A549 (cell line): ENCODE measurements at regions not wholly inside any gene's neighbourhood (a gene's known extent, or its start where the extent isn't known, plus 50 kb on each side); places are given as distances from the start of the nearest gene placed in this dataset.
A peak's percentile ranks its signal among the peaks of the same experiment; 100 is the strongest.

ENCODE experiments used
- ATAC-seq, 2 experiments: fragments of 200-7000 bp in 1 of 2; fragments of >200 bp in 1 of 2; cut with Nextera tagmentation in 1 of 2; cut with Tn5 transposase in 1 of 2; 3 replicates each; pipeline versions ENCODE4 v1.8.0 to v1.9.1; 2018 to 2020; ENCODE audit warnings: mild to moderate bottlenecking in 1 of 2, moderate library complexity in 1 of 2
- CTCF ChIA-PET: fragments of 300-600 bp; sonication (Branson Sonifier 250); formaldehyde crosslinking; extraction: SDS; loops from one replicate; lab custom pipeline; 2021; ENCODE audit warnings: antibody characterized with exemption, inconsistent platforms; lab: Yijun Ruan, JAX
- POLR2A ChIA-PET: fragments of 350-600 bp; formaldehyde crosslinking; extraction: SDS; loops from one replicate; lab custom pipeline; 2021; ENCODE audit warnings: antibody characterized with exemption, inconsistent platforms; lab: Yijun Ruan, JAX
- DNase-seq, 2 experiments: peaks; one replicate each; pipeline versions ENCODE4 v3.0.0 to v3.0.0-alpha.2; 2011 to 2016; ENCODE audit warnings: low read depth in 1 of 2, low spot score in 1 of 2
- FAIRE-seq: peaks from 2 replicates; lab custom pipeline; 2011; peaks lifted over from hg19 to GRCh38; lab: Jason Lieb, UNC
- H3K27ac ChIP-seq, 2 experiments: fragments of >200 bp; sonication (Bioruptor Twin); formaldehyde crosslinking; 3 replicates each; pipeline ENCODE4 v1.5.1; 2016 to 2017
- H3K4me1 ChIP-seq: fragments of >200 bp; sonication (Bioruptor Twin); formaldehyde crosslinking; 3 replicates; pipeline ENCODE4 v1.6.1; 2016
- H3K4me2 ChIP-seq: fragments of >200 bp; sonication (Bioruptor Twin); formaldehyde crosslinking; 3 replicates; pipeline ENCODE4 v1.6.1; 2016
- H3K4me3 ChIP-seq: fragments of >200 bp; sonication (Bioruptor Twin); formaldehyde crosslinking; 3 replicates; pipeline ENCODE4 v1.5.1; 2016
- H3K9me3 ChIP-seq: fragments of >200 bp; sonication (Bioruptor Twin); formaldehyde crosslinking; 3 replicates; pipeline ENCODE4 v1.6.1; 2016
- ATOH8 ChIP-seq: fragments of 250-450 bp; sonication (Bioruptor Pico); IDR thresholded peaks from 2 replicates; pipeline ENCODE4 v1.5.0; 2020; ENCODE audit warnings: low read depth, mild to moderate bottlenecking, moderate library complexity
- BCL3 ChIP-seq: fragments of >200 bp; sonication (Bioruptor Twin); formaldehyde crosslinking; IDR thresholded peaks from 3 replicates; pipeline ENCODE4 v1.6.1; 2016
- CEBPB ChIP-seq, 2 experiments: fragments of >200 bp in 1 of 2; sonication (Bioruptor Twin) in 1 of 2; formaldehyde crosslinking in 1 of 2; IDR thresholded peaks; 2 replicates each; pipeline ENCODE4 v1.6.1; 2012 to 2016
- CHD2 ChIP-seq: fragments of 150-350 bp; IDR thresholded peaks from 2 replicates; pipeline ENCODE4 v1.6.1; 2014; ENCODE audit warnings: low read length; ENCODE audit not compliant: partially characterized antibody
- CHD4 ChIP-seq: fragments of 200-600 bp; sonication (generic); IDR thresholded peaks from 2 replicates; pipeline ENCODE4 v1.6.1; 2016; ENCODE audit warnings: antibody characterized with exemption, mild to moderate bottlenecking, borderline replicate concordance
- CTCF ChIP-seq: fragments of >200 bp; sonication (Bioruptor Twin); formaldehyde crosslinking; IDR thresholded peaks from 3 replicates; pipeline ENCODE4 v1.5.1; 2016
- EHF ChIP-seq: fragments of 250-450 bp; sonication (Bioruptor Pico); IDR thresholded peaks from 2 replicates; pipeline ENCODE4 v1.5.0; 2020; ENCODE audit warnings: mild to moderate bottlenecking
- EHMT2 ChIP-seq: fragments of 200-600 bp; sonication (generic); IDR thresholded peaks from 2 replicates; pipeline ENCODE4 v1.6.1; 2016; ENCODE audit warnings: antibody characterized with exemption, low read depth, mild to moderate bottlenecking, moderate library complexity
- ELK1 ChIP-seq: fragments of 150-350 bp; IDR thresholded peaks from 2 replicates; pipeline ENCODE4 v1.6.1; 2014; ENCODE audit warnings: low read depth, mild to moderate bottlenecking, low read length
- ESRRA ChIP-seq: fragments of 150-350 bp; IDR thresholded peaks from 2 replicates; pipeline ENCODE4 v1.6.1; 2014; ENCODE audit warnings: mild to moderate bottlenecking, low read length, borderline replicate concordance
- GATA3 ChIP-seq: IDR thresholded peaks from 2 replicates; pipeline ENCODE4 v1.6.1; 2012; ENCODE audit warnings: borderline replicate concordance
- HEYL ChIP-seq: fragments of 250-450 bp; sonication (Bioruptor Pico); IDR thresholded peaks from 2 replicates; pipeline ENCODE4 v1.8.0; 2021; ENCODE audit warnings: mild to moderate bottlenecking, moderate library complexity
- HOXB5 ChIP-seq: fragments of 250-450 bp; sonication (Bioruptor Pico); IDR thresholded peaks from 2 replicates; pipeline ENCODE4 v1.5.0; 2020; ENCODE audit warnings: mild to moderate bottlenecking, moderate library complexity
- KDM1A ChIP-seq: fragments of 200-600 bp; sonication (generic); IDR thresholded peaks from 2 replicates; pipeline ENCODE4 v1.6.1; 2016; ENCODE audit warnings: low read depth, mild to moderate bottlenecking
- KDM5A ChIP-seq: fragments of 200-600 bp; sonication (generic); IDR thresholded peaks from 2 replicates; pipeline ENCODE4 v1.6.1; 2016; ENCODE audit warnings: antibody characterized with exemption, mild to moderate bottlenecking
- MAFK ChIP-seq: fragments of 450-650 bp; IDR thresholded peaks from 2 replicates; pipeline ENCODE4 v1.6.1; 2014; ENCODE audit not compliant: partially characterized antibody
- MAZ ChIP-seq: fragments of 150-350 bp; IDR thresholded peaks from 2 replicates; pipeline ENCODE4 v1.6.1; 2014; ENCODE audit warnings: antibody characterized with exemption, low read depth, low read length, borderline replicate concordance
- MYC ChIP-seq: IDR thresholded peaks from 2 replicates; pipeline ENCODE4 v1.6.1; 2012; ENCODE audit warnings: mild to moderate bottlenecking, inconsistent platforms, low read length, improper control_type of control experiment, borderline replicate concordance
- PHF8 ChIP-seq: fragments of 200-600 bp; sonication (generic); IDR thresholded peaks from 2 replicates; pipeline ENCODE4 v1.6.1; 2016; ENCODE audit warnings: low read depth, mild to moderate bottlenecking, antibody characterized with exemption, moderate library complexity, borderline replicate concordance
- POLR2A ChIP-seq: IDR thresholded peaks from 2 replicates; pipeline ENCODE4 v1.6.1; 2012; ENCODE audit warnings: mild to moderate bottlenecking, low read length
- POLR2AphosphoS2 ChIP-seq: conservative IDR thresholded peaks from 2 replicates; pipeline ENCODE4 v1.6.1; 2012; ENCODE audit warnings: low read length, improper control_type of control experiment, inconsistent platforms
- RAD21 ChIP-seq, 2 experiments: fragments of >200 bp in 1 of 2; sonication (Bioruptor Twin) in 1 of 2; formaldehyde crosslinking in 1 of 2; IDR thresholded peaks in 1 of 2; conservative IDR thresholded peaks in 1 of 2; 2 replicates in 1 of 2; 3 replicates in 1 of 2; pipeline ENCODE4 v1.6.1; 2012 to 2018; ENCODE audit warnings: inconsistent platforms in 1 of 2
- RCOR1 ChIP-seq: fragments of 150-350 bp; IDR thresholded peaks from 2 replicates; pipeline ENCODE4 v1.6.1; 2014; ENCODE audit warnings: antibody characterized with exemption, low read length, low read depth
- SMC3 ChIP-seq: fragments of >200 bp; sonication (Bioruptor Twin); formaldehyde crosslinking; IDR thresholded peaks from 3 replicates; pipeline ENCODE4 v1.6.1; 2018; ENCODE audit warnings: inconsistent platforms
- ZFP36 ChIP-seq: fragments of 450-650 bp; IDR thresholded peaks from 2 replicates; pipeline ENCODE4 v1.6.1; 2014; ENCODE audit warnings: borderline replicate concordance; ENCODE audit not compliant: partially characterized antibody
- ZSCAN20 ChIP-seq: fragments of 250-450 bp; sonication (Bioruptor Pico); IDR thresholded peaks from 2 replicates; pipeline ENCODE4 v1.8.0; 2022; ENCODE audit warnings: mild to moderate bottlenecking, moderate library complexity
- WGBS: methylation state at CpG from one replicate; pipeline ENCODE4 v1.1.6; 2017; ENCODE audit errors: missing lambda C conversion rate; 5-methylcytosine and 5-hydroxymethylcytosine counted together

DNA sequence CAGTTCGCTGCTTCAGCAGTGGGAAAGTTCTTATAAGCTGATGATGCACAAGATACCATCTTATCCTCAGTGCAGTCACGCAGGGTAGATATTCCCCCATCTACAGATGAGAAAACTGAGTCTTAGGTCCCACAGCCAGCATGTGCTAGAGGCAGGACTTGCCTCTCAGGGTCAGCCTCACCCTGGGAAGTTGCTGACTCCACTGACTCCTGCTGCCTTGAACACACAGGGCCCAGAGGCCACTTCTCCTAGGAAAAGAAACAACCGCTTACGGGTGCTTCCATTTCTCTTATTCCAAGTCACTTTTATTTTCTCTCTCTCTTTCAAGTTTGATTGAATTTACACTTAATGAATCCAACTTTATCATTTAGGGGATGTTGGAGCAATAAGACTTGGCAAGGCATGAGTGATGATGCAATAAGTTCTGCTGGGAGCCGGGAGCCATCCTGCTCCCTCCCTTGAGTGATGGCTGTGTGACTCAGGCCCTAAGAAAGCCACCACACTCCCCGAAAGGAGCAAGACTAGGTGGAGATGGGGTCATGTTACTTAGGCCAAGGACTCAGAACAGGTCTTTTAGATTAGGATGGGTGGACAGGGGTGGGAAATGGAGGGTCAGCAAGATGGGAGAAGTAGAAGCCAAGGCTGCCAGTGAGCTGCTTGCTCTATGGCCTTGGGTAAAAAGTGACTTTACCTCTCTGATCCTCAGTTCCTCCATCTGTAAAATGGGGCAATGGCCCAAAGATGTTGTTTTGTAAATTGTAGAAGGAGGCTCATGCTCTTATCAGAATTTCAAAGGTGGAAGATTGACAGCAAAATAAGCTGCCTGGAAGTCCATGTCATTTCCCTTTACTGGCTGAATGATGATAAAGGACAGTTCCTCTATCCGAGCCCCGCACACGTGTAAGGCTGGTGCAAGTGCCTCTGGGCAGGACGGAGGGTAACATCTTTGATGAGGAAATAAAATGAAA is 67.4 kb upstream of the ZNF618 start:
- POLR2A ChIA-PET = no interaction called here
- Histone ChIP-seq H3K9me3 (no peaks in the 10 kb centered on the region), H3K4me2 (peak overlapping the region; percentile 12; the same call in 1 of the 3 replicates), H3K27ac (peak overlapping the region in 1 of 2 experiments; percentile 48; a peak in 3 of 6 replicates), H3K4me3 (no peak overlapping the region), H3K4me1 (peaks cover 17% of the 10 kb centered on the region; the same call in 2 of the 3 replicates)
- peak; percentile 72 to 86 for TF ChIP-seq CEBPB (IDR thresholded peaks at IDR 0.05)
- no peak for TF ChIP-seq RAD21 (conservative IDR thresholded peaks at IDR 0.05 in 1 of 2, IDR thresholded peaks at IDR 0.05 in 1 of 2)
- CTCF ChIA-PET = interaction anchor here (0.6 to 2.6 kb wide), 28 partner anchors 8 to 482 kb away, joined by 3 to 19 read pairs (median 4); partner anchors contain the start of gene ZNF618
- ATAC-seq (peak; percentile 48 to 60; a peak in 5 of 6 replicates), FAIRE-seq (no peak), DNase-seq (peak in 1 of 2 experiments; percentile 50)
- 73% methylated on average over 10 of the region's 10 CpGs for WGBS

- FAIRE-seq (no peak), ATAC-seq (no peak), DNase-seq (no peak)
- peaks cover 11% of the 10 kb centered on the region; the same call in 1 of the 3 replicates for H3K9me3 ChIP-seq
- H3K27ac ChIP-seq = no peak overlapping the region
- CTCF ChIA-PET = interaction anchor here (0.7 to 2.9 kb wide), 2 partner anchors 10 to 31 kb away, joined by 3 to 19 read pairs; no protein-coding TSS in a partner anchor
- no peaks in the 10 kb centered on the region for H3K4me1 ChIP-seq
- POLR2A ChIA-PET = no interaction called here
- TF ChIP-seq GATA3 = no peak
- TF ChIP-seq PHF8 = no peak
- no peak for TF ChIP-seq EHF (CRISPR knock-in tag)
- no peak for TF ChIP-seq MYC
- no peak for TF ChIP-seq POLR2A
- no peak for TF ChIP-seq SMC3
- no peak for TF ChIP-seq MAZ
- no peak for TF ChIP-seq KDM5A
- TF ChIP-seq CHD4 = no peak
- TF ChIP-seq ZSCAN20 (CRISPR knock-in tag) = no peak
- TF ChIP-seq CHD2 = no peak
- no peak for TF ChIP-seq HEYL
- no peak overlapping the region for H3K4me2 ChIP-seq
- H3K4me3 ChIP-seq = no peak overlapping the region
Observed at GRCh38 chr9:113817171-113817570, 58.9 kb upstream of the ZNF618 start.

DNA sequence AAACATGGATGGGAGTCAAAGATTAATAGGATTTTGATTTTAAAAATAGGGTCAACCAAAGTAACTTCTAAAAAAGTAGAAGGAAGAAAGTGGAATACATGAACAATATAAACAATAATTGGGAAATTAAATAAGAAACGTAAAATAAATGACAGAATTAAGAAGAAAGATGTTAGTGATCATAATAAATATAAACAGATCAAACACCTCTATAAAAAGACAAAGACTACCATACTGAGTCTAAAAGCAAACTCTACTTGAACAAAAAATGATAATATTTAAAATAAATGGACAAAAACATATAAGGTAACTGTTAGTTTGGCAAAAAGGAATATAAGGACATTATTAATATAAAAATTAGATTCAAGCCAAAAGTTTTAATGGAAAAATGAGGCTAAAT is 57.7 kb upstream of the ZNF618 start:
- DNase-seq (no peak), FAIRE-seq (no peak), ATAC-seq (no peak)
- Histone ChIP-seq H3K4me3 (no peak overlapping the region), H3K4me2 (no peak overlapping the region), H3K27ac (no peak overlapping the region), H3K4me1 (no peaks in the 10 kb centered on the region), H3K9me3 (peaks cover 11% of the 10 kb centered on the region; the same call in 1 of the 3 replicates)
- CTCF ChIA-PET = no interaction called here
- POLR2A ChIA-PET = no interaction called here
- 2% methylated on average over 1 of the region's 1 CpG for WGBS
- TF ChIP-seq CHD2 (no peak), CTCF (no peak), BCL3 (no peak), SMC3 (no peak), ESRRA (no peak), ELK1 (no peak), EHMT2 (no peak), HOXB5 (no peak), CHD4 (no peak), HEYL (no peak), RCOR1 (no peak), ATOH8 (no peak), ZFP36 (no peak), MYC (no peak), KDM1A (no peak), MAFK (no peak), POLR2AphosphoS2 (no peak)
